ENCODE measurements at regions not wholly inside any gene's neighbourhood (a gene's known extent, or its start where the extent isn't known, plus 50 kb on each side); places are given as distances from the start of the nearest gene placed in this dataset.

GRCh38 chr11:26263769-26264168 lies 68.2 kb upstream of the ANO3 start:
- H3K4me1 ChIP-seq (ENCODE audit: low read length), result no peaks in the 10 kb centered on the region
- no peak overlapping the region for H2AFZ ChIP-seq (ENCODE audit: low read depth, low read length)
- TF ChIP-seq EZH2phosphoT487 (IDR thresholded peaks at IDR 0.05; ENCODE audit: low read depth), result no peak
- no peak for TF ChIP-seq CTCF (IDR thresholded peaks at IDR 0.05; ENCODE audit: low read depth, low read length)
- no peaks in the 10 kb centered on the region for H3K27me3 ChIP-seq (ENCODE audit: low read depth, low read length)
- H3K9ac ChIP-seq (ENCODE audit: low read length), result no peak overlapping the region
- H3K36me3 ChIP-seq (replicated peaks; ENCODE audit: low read depth, low read length), result no peaks in the 10 kb centered on the region
- H3K4me3 ChIP-seq (ENCODE audit: low read length), result no peak overlapping the region
- no peaks in the 10 kb centered on the region for H4K20me1 ChIP-seq (ENCODE audit: insufficient read depth, low read length)
- no peak overlapping the region for H3K4me2 ChIP-seq (ENCODE audit: low read length)
- no peak overlapping the region for H3K27ac ChIP-seq (ENCODE audit: low read length)
- H3K79me2 ChIP-seq (ENCODE audit: low read length), result no peaks in the 10 kb centered on the region
- H3K9me3 ChIP-seq (ENCODE audit: insufficient read depth, low read length), result no peaks in the 10 kb centered on the region

DNA sequence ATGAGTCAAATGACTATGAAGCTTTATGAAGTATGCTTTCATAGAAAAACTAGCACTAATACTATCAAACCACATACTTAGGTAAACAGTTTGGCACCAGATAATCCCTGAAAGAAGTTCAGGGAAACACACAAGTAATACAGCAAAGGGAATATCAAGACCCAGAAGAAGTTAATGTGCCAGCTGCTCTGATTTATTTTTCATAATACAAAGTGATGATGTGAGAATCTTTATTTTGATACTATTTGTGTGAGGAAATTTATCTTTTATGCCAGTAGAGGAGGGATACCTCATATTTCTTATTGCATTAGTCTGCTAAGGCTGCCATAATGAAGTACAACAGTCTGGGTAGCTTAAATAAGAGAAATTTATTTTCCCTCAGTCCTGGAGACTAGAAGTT lies 67.7 kb upstream of the ANO3 start:
- Histone ChIP-seq H3K4me1 (ENCODE audit: low read length) (no peaks in the 10 kb centered on the region), H4K20me1 (ENCODE audit: insufficient read depth, low read length) (no peaks in the 10 kb centered on the region), H3K9ac (ENCODE audit: low read length) (no peak overlapping the region), H3K4me3 (ENCODE audit: low read length) (no peak overlapping the region), H3K27ac (ENCODE audit: low read length) (no peak overlapping the region), H3K27me3 (ENCODE audit: low read depth, low read length) (no peaks in the 10 kb centered on the region), H3K9me3 (ENCODE audit: insufficient read depth, low read length) (no peaks in the 10 kb centered on the region), H3K36me3 (replicated peaks; ENCODE audit: low read depth, low read length) (no peaks in the 10 kb centered on the region), H3K4me2 (ENCODE audit: low read length) (no peak overlapping the region), H3K79me2 (ENCODE audit: low read length) (no peaks in the 10 kb centered on the region), H2AFZ (ENCODE audit: low read depth, low read length) (no peak overlapping the region)
- TF ChIP-seq CTCF (IDR thresholded peaks at IDR 0.05; ENCODE audit: low read depth, low read length) (no peak), EZH2phosphoT487 (IDR thresholded peaks at IDR 0.05; ENCODE audit: low read depth) (no peak)

GRCh38 chr11:26268980-26269660 lies 62.8 kb upstream of the ANO3 start:
- Histone ChIP-seq H3K79me2 (ENCODE audit: low read length) (no peaks in the 10 kb centered on the region), H3K9ac (ENCODE audit: low read length) (no peak overlapping the region), H3K27ac (ENCODE audit: low read length) (no peak overlapping the region), H3K36me3 (replicated peaks; ENCODE audit: low read depth, low read length) (no peaks in the 10 kb centered on the region), H3K27me3 (ENCODE audit: low read depth, low read length) (no peaks in the 10 kb centered on the region), H4K20me1 (ENCODE audit: insufficient read depth, low read length) (no peaks in the 10 kb centered on the region), H3K4me2 (ENCODE audit: low read length) (no peak overlapping the region), H3K9me3 (ENCODE audit: insufficient read depth, low read length) (no peaks in the 10 kb centered on the region), H3K4me3 (ENCODE audit: low read length) (no peak overlapping the region), H3K4me1 (ENCODE audit: low read length) (peaks cover 5% of the 10 kb centered on the region; the same call in 1 of the 2 replicates), H2AFZ (ENCODE audit: low read depth, low read length) (no peak overlapping the region)
- no peak for TF ChIP-seq CTCF (IDR thresholded peaks at IDR 0.05; ENCODE audit: low read depth, low read length)
- no peak for TF ChIP-seq EZH2phosphoT487 (IDR thresholded peaks at IDR 0.05; ENCODE audit: low read depth)

- no peak overlapping the region for H3K27ac ChIP-seq (ENCODE audit: low read length)
- TF ChIP-seq EZH2phosphoT487 (IDR thresholded peaks at IDR 0.05; ENCODE audit: low read depth) (no peak), CTCF (IDR thresholded peaks at IDR 0.05; ENCODE audit: low read depth, low read length) (no peak)
- H4K20me1 ChIP-seq (ENCODE audit: insufficient read depth, low read length), result no peaks in the 10 kb centered on the region
- H3K4me3 ChIP-seq (ENCODE audit: low read length), result no peak overlapping the region
- no peaks in the 10 kb centered on the region for H3K36me3 ChIP-seq (replicated peaks; ENCODE audit: low read depth, low read length)
- H3K79me2 ChIP-seq (ENCODE audit: low read length), result no peaks in the 10 kb centered on the region
- no peaks in the 10 kb centered on the region for H3K27me3 ChIP-seq (ENCODE audit: low read depth, low read length)
- no peak overlapping the region for H3K9ac ChIP-seq (ENCODE audit: low read length)
- H2AFZ ChIP-seq (ENCODE audit: low read depth, low read length), result no peak overlapping the region
- H3K4me2 ChIP-seq (ENCODE audit: low read length), result no peak overlapping the region
- H3K9me3 ChIP-seq (ENCODE audit: insufficient read depth, low read length), result no peaks in the 10 kb centered on the region
- H3K4me1 ChIP-seq (ENCODE audit: low read length), result peaks cover 5% of the 10 kb centered on the region; the same call in 1 of the 2 replicates
Measured at GRCh38 chr11:26271666-26272065, 60.3 kb upstream of the ANO3 start.
